Neural cell (in vitro differentiated cells): ENCODE measurements at regions not wholly inside any gene's neighbourhood (a gene's known extent, or its start where the extent isn't known, plus 50 kb on each side); places are given as distances from the start of the nearest gene placed in this dataset.

Experiments
- H2AFZ ChIP-seq: fragments of 200-600, 300-800 bp; sonication (generic), shearing (Covaris generic); 2 replicates; pipeline ENCODE4 v1.6.0; 2014; ENCODE audit warnings: low read depth, mild to moderate bottlenecking, antibody characterized with exemption, low read length, moderate library complexity
- H3F3A ChIP-seq: fragments of 200-600 bp; shearing (Covaris generic); 2 replicates; pipeline ENCODE4 v1.6.1; 2016; ENCODE audit warnings: mild to moderate bottlenecking, moderate library complexity, mixed read lengths, antibody characterized with exemption, low read length; ENCODE audit not compliant: insufficient read depth, poor library complexity, severe bottlenecking
- H3K27ac ChIP-seq: fragments of 200-600, 300-800 bp; sonication (generic), shearing (Covaris generic); 2 replicates; pipeline ENCODE4 v1.5.1; 2014; ENCODE audit warnings: mild to moderate bottlenecking, low read length, moderate library complexity
- H3K27me3 ChIP-seq: fragments of 300-800, 200-600 bp; sonication (generic), shearing (Covaris generic); 2 replicates; pipeline ENCODE4 v1.6.0; 2014; ENCODE audit warnings: mild to moderate bottlenecking, low read depth, low read length, moderate library complexity; ENCODE audit not compliant: insufficient read depth
- H3K36me3 ChIP-seq: fragments of 300-800, 200-600 bp; sonication (generic), shearing (Covaris generic); 2 replicates; pipeline ENCODE4 v1.5.1; 2014; ENCODE audit warnings: mild to moderate bottlenecking, antibody characterized with exemption, low read length, moderate library complexity; ENCODE audit not compliant: insufficient read depth
- H3K4me2 ChIP-seq: fragments of 300-800, 200-600 bp; sonication (generic), shearing (Covaris generic); 2 replicates; pipeline ENCODE4 v1.6.0; 2014; ENCODE audit warnings: mild to moderate bottlenecking, low read length
- H3K4me3 ChIP-seq: fragments of 300-800, 200-600 bp; sonication (generic), shearing (Covaris generic); 2 replicates; pipeline ENCODE4 v1.5.1; 2014; ENCODE audit warnings: mild to moderate bottlenecking, low read length, moderate library complexity
- H3K79me2 ChIP-seq: fragments of 200-600 bp; shearing (Covaris generic); replicated peaks from 2 replicates; pipeline ENCODE4 v1.6.0; 2014; ENCODE audit warnings: mild to moderate bottlenecking, low read length, moderate library complexity; ENCODE audit not compliant: insufficient read depth
- H3K9ac ChIP-seq: fragments of 300-800, 200-600 bp; sonication (generic), shearing (Covaris generic); 2 replicates; pipeline ENCODE4 v1.6.1; 2016; ENCODE audit warnings: mild to moderate bottlenecking, low read length, mixed read lengths
- H3K9me2 ChIP-seq: fragments of 200-600 bp; shearing (Covaris generic); 2 replicates; pipeline ENCODE4 v1.6.1; 2016; ENCODE audit warnings: mild to moderate bottlenecking, low read length, mixed read lengths; ENCODE audit not compliant: insufficient read depth
- H3K9me3 ChIP-seq: fragments of 200-600, 300-800 bp; sonication (generic), shearing (Covaris generic); 2 replicates; pipeline ENCODE4 v1.6.1; 2016; ENCODE audit warnings: mild to moderate bottlenecking, mixed run types, low read length, moderate library complexity, mixed read lengths
- H4K20me1 ChIP-seq: fragments of 200-600 bp; shearing (Covaris generic); 2 replicates; pipeline ENCODE4 v1.6.1; 2016; ENCODE audit warnings: mild to moderate bottlenecking, mixed run types; ENCODE audit not compliant: insufficient read depth
- EP300 ChIP-seq: fragments of 450-650 bp; conservative IDR thresholded peaks from 2 replicates; pipeline ENCODE4 v1.6.1; 2014; ENCODE audit warnings: antibody characterized with exemption, mild to moderate bottlenecking, moderate library complexity; ENCODE audit not compliant: poor library complexity, severe bottlenecking
- EZH2 ChIP-seq: fragments of 200-600, 300-800 bp; shearing (Covaris generic), sonication (generic); IDR thresholded peaks from 2 replicates; pipeline ENCODE4 v1.6.1; 2014; ENCODE audit warnings: antibody characterized with exemption, low read length, borderline replicate concordance, mild to moderate bottlenecking; ENCODE audit not compliant: insufficient read depth, poor library complexity, severe bottlenecking
- MXI1 ChIP-seq: fragments of 450-650 bp; conservative IDR thresholded peaks from 2 replicates; pipeline ENCODE4 v1.6.1; 2014; ENCODE audit warnings: antibody characterized with exemption, mild to moderate bottlenecking; ENCODE audit not compliant: poor library complexity, severe bottlenecking
- POLR2AphosphoS5 ChIP-seq: IDR thresholded peaks from 2 replicates; pipeline ENCODE4 v1.6.1; 2012
- RAD21 ChIP-seq: fragments of 450-650 bp; conservative IDR thresholded peaks from 2 replicates; pipeline ENCODE4 v1.6.1; 2014; ENCODE audit warnings: antibody characterized with exemption, mild to moderate bottlenecking, moderate library complexity
- SMC3 ChIP-seq: fragments of 450-650 bp; conservative IDR thresholded peaks from 2 replicates; pipeline ENCODE4 v1.6.1; 2014; ENCODE audit warnings: antibody characterized with exemption, mild to moderate bottlenecking, moderate library complexity; ENCODE audit not compliant: poor library complexity
- TAF1 ChIP-seq: IDR thresholded peaks from 2 replicates; pipeline ENCODE4 v1.6.1; 2012; ENCODE audit warnings: low read depth
- TF ChIP-seq, protein P1 (sequence below): fragments of 450-650 bp; IDR thresholded peaks from 2 replicates; pipeline ENCODE4 v1.5.1; 2014; ENCODE audit warnings: antibody characterized with exemption, mild to moderate bottlenecking, moderate library complexity; ENCODE audit not compliant: poor library complexity, severe bottlenecking
- TF ChIP-seq, protein P2 (sequence below): IDR thresholded peaks from 2 replicates; pipeline ENCODE4 v1.6.1; 2012; ENCODE audit warnings: borderline replicate concordance

DNA sequence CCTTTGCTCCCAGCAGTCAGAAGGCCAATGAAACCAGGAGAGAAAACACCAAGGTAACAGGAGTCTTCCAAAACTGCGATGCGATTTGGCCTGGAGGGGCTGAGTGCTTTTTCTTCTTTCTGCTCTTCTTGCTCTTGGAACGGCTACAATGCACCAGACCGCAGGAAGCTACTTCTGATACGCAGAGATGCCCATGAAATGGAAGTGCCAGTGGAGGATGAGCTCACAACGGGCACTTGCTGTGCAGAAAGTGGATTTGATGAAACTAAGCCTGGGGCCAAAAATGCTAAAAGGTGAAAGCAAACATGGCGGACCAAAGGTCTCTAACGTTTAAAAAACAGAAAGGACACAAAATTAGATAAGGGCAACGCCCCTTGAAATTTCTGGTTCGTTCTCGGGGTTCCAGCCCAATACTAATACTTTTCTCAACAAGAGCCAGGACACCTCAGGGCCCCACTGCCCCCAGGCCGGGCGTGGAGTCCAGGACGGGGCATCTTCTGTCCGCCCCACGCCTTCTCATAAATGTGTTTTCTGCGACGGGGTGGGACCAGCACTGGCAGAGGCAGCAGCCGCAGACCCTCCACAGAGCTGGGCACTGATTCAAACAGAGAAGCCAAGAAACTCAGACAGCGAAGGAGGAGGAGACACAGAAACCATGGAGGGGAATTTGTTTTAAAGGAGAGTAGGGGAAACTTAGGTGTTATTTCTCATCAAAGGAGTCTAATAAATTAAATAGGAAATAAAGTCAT, 101.3 kb downstream of the CRYAA start:
- Histone ChIP-seq H3K36me3 (no peaks in the 10 kb centered on the region), H3K4me3 (no peak overlapping the region), H3K9me3 (no peaks in the 10 kb centered on the region), H2AFZ (no peak overlapping the region), H3F3A (no peaks in the 10 kb centered on the region), H3K27ac (no peak overlapping the region), H3K79me2 (no peaks in the 10 kb centered on the region), H3K4me2 (no peak overlapping the region), H3K9ac (no peak overlapping the region), H4K20me1 (no peaks in the 10 kb centered on the region), H3K27me3 (no peaks in the 10 kb centered on the region), H3K9me2 (no peaks in the 10 kb centered on the region)
- TF ChIP-seq, protein P1, sequence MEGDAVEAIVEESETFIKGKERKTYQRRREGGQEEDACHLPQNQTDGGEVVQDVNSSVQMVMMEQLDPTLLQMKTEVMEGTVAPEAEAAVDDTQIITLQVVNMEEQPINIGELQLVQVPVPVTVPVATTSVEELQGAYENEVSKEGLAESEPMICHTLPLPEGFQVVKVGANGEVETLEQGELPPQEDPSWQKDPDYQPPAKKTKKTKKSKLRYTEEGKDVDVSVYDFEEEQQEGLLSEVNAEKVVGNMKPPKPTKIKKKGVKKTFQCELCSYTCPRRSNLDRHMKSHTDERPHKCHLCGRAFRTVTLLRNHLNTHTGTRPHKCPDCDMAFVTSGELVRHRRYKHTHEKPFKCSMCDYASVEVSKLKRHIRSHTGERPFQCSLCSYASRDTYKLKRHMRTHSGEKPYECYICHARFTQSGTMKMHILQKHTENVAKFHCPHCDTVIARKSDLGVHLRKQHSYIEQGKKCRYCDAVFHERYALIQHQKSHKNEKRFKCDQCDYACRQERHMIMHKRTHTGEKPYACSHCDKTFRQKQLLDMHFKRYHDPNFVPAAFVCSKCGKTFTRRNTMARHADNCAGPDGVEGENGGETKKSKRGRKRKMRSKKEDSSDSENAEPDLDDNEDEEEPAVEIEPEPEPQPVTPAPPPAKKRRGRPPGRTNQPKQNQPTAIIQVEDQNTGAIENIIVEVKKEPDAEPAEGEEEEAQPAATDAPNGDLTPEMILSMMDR: no peak
- TF ChIP-seq RAD21 (no peak), TAF1 (no peak), POLR2AphosphoS5 (no peak), SMC3 (no peak), EP300 (no peak), MXI1 (no peak), EZH2 (no peak)
- TF ChIP-seq, protein P2, sequence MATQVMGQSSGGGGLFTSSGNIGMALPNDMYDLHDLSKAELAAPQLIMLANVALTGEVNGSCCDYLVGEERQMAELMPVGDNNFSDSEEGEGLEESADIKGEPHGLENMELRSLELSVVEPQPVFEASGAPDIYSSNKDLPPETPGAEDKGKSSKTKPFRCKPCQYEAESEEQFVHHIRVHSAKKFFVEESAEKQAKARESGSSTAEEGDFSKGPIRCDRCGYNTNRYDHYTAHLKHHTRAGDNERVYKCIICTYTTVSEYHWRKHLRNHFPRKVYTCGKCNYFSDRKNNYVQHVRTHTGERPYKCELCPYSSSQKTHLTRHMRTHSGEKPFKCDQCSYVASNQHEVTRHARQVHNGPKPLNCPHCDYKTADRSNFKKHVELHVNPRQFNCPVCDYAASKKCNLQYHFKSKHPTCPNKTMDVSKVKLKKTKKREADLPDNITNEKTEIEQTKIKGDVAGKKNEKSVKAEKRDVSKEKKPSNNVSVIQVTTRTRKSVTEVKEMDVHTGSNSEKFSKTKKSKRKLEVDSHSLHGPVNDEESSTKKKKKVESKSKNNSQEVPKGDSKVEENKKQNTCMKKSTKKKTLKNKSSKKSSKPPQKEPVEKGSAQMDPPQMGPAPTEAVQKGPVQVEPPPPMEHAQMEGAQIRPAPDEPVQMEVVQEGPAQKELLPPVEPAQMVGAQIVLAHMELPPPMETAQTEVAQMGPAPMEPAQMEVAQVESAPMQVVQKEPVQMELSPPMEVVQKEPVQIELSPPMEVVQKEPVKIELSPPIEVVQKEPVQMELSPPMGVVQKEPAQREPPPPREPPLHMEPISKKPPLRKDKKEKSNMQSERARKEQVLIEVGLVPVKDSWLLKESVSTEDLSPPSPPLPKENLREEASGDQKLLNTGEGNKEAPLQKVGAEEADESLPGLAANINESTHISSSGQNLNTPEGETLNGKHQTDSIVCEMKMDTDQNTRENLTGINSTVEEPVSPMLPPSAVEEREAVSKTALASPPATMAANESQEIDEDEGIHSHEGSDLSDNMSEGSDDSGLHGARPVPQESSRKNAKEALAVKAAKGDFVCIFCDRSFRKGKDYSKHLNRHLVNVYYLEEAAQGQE: no peak

DNA sequence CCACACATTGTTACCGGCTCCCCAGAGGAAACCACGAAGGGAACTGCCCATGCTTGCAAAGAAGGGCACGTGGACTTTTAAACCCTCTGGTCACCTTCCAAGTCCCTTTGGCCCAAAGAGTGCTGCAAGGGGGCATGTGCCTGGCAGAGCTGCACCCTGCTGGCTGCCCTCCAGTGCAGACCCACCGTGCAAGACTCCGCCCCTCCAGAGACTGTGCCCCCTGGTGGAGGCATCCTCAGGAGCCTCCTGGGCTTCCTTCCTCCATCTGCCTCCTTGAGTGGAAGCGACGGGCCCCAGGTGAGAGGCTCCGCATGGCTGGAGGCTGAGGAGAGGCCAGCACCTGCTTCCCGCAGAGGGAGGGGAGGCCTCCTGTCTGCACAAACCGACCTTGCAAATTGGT, 100.6 kb downstream of the CRYAA start:
- H3K9ac ChIP-seq: no peak overlapping the region
- H3K27ac ChIP-seq: no peak overlapping the region
- no peaks in the 10 kb centered on the region for H3K79me2 ChIP-seq
- H3K9me3 ChIP-seq: no peaks in the 10 kb centered on the region
- H3K4me2 ChIP-seq: no peak overlapping the region
- H2AFZ ChIP-seq: no peak overlapping the region
- no peaks in the 10 kb centered on the region for H3K9me2 ChIP-seq
- no peaks in the 10 kb centered on the region for H3F3A ChIP-seq
- TF ChIP-seq EZH2: no peak
- TF ChIP-seq, protein P1: no peak
- no peak for TF ChIP-seq RAD21
- TF ChIP-seq SMC3: no peak
- no peak for TF ChIP-seq MXI1
- TF ChIP-seq POLR2AphosphoS5: no peak
- TF ChIP-seq, protein P2: no peak
- TF ChIP-seq TAF1: no peak
- no peak for TF ChIP-seq EP300
- no peak overlapping the region for H3K4me3 ChIP-seq
- H3K36me3 ChIP-seq: no peaks in the 10 kb centered on the region
- no peaks in the 10 kb centered on the region for H3K27me3 ChIP-seq
- no peaks in the 10 kb centered on the region for H4K20me1 ChIP-seq
